ENCODE measurements at regions not wholly inside any gene's neighbourhood (a gene's known extent, or its start where the extent isn't known, plus 50 kb on each side); places are given as distances from the start of the nearest gene placed in this dataset.
"Not testable (repeated sequence)": the region's sequence is repeated elsewhere in the genome, so short reads cannot be mapped to it uniquely, and the experiment has no call there.

DNA sequence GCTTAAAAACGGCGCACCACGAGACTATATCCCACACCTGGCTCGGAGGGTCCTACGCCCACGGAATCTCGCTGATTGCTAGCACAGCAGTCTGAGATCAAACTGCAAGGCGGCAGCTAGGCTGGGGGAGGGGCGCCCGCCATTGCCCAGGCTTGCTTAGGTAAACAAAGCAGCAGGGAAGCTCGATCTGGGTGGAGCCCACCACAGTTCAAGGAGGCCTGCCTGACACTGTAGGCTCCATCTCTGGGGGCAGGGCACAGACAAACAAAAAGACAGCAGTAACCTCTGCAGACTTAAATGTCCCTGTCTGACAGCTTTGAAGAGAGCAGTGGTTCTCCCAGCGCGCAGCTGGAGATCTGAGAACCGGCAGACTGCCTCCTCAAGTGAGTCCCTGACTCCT, 675.7 kb downstream of the SLITRK6 start:
- not testable (repeated sequence) for FAIRE-seq; DNase-seq (ENCODE audit: low spot score)

DNA sequence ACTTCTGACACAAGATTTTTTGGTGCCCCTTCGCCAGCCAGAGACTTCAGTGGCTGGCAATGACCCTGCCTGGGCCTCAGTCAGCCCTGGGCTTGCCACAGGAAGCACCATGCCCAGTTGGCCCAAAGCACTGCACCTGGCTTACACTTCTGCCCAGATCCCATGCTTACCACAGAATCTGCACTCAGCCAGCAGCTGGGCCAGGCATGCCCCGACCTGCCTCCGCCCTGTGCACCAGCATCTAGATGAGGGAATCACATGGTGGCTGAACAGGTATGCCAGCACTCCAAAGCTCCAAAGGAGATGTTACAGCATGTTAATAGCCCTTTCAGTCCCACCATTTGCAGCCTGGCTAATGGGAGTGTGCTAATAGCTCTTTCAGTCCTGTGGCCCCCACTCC, 690.9 kb downstream of the SLITRK6 start:
- FAIRE-seq (no peak), DNase-seq (ENCODE audit: low spot score) (peak; percentile 2)

DNA sequence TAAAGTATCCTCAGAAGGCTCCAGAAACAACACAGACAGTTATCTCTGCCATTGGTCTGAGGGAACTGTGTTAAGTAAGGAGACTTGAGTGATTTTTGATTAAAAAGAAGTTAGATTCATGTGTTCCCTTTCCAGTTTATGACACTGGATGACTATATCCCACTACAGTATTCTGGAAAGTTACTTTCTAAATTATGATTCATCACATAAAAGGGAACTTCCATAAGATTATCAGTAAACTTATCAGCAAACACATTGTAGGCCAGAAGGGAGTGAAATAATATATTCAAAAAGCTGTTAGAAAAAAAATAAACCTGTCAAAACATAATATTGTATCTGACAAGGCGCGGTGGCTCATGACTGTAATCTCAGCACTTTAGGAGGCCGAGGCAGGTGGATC, 700.0 kb downstream of the SLITRK6 start:
- FAIRE-seq (no peak), DNase-seq (ENCODE audit: low spot score) (no peak)

DNA sequence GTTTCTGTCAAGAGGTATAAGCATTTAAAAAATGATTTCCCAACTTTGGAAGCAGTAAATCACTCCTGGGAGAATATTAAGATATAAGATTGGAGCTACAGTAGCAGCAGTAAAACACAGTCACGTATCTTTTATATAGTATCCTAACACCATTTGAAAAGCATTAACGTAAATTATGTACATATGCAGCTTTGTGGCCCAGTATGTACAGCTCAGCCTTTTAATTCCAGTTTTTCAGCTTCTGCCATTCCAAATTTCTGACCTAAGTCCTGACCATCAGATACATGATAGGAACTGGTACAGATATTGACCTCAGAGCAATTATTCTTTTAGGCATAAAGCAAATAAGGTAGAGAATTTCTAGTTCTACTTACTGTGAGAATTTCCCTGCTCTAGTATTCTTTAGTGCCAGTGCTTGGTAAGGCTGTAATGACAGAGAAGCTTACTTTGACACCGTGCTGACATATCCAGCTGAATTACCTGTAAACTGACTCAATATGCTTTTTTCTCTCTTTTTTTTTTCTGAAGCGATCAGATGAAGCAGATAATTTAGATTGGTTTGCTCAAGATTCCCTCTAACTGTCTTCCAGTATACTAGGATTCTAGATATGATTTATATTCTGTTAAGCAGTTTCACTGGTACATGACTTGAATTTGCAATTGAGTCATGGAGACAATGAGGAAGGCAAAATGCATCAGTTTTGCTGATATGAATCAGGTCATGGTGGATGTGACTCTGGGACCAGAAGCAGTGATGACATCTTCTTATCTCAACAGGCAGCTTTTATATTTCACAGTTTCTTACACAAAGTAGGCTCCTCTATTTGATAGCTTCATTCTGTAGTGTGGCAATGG, 703.6 kb downstream of the SLITRK6 start:
- DNase-seq (ENCODE audit: low spot score) (no peak), FAIRE-seq (no peak)

DNA sequence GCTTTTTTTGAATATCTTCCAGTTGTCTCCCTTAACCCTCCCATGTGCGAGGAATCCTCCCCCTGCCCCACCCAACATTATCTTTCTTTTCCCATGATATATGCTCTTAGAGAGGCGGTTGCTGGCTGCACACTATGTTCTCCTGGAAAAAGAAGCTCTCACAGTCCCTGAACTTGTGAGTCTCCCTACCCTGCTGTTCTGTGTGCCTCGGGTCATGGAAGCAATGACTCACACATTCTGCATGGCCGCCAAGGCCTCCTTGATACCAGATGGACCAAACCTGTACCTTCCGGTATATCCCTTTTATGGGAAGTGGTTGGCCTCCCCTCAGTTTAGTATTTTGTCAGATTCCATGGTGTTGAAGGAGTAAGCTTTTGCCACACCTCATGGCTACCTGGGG, 705.4 kb downstream of the SLITRK6 start:
- no peak for DNase-seq (ENCODE audit: low spot score)
- FAIRE-seq = no peak

DNA sequence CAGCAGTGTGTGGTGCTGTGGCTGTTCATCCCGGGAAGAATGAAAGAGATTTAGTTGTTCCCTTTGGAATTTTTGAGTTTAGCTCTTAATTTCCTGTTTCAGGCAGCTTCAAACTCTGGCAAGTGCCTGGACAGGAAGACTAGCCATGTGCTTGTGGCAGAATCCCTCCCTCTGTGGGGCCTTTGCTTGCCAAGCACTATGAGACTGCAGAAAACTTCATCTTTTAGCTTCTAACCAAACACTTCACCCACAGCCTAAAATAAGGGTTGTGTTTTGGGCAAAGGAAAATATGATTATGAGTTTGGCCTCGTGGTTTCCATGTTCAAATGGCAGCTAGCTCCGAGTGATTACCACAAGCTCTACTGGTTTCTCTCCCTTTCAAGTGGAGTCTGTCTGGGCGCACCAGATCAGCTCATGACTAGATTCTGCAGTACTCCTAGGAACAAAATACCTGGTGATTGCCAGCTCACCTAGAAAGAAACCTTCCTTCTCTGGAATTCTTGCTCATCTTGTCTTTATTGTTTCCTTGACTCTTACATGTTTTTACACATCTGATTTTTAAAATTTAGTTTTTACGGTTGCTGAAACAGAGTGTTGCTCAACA, 707.5 kb downstream of the SLITRK6 start:
- DNase-seq (ENCODE audit: low spot score) (no peak), FAIRE-seq (no peak)

DNA sequence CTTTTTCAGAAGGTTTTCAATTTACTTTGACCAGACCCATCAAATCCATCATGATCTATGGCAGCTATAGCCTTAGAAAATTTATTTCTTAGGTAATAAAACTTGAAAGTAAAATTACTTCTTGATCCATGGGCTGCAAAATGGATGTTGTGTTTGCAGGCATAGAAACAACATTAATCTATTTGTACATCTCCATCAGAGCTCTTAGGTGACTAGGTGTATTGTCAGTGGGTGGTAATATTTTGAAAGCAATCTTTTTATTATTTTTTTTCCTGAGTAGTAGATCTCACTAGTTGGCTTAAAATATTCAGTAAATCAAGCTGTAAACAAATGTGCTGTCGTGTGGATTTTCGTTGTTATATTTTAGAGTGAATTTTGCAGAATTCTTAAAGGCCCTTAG, 710.0 kb downstream of the SLITRK6 start:
- DNase-seq (ENCODE audit: low spot score) = no peak
- FAIRE-seq = no peak

DNA sequence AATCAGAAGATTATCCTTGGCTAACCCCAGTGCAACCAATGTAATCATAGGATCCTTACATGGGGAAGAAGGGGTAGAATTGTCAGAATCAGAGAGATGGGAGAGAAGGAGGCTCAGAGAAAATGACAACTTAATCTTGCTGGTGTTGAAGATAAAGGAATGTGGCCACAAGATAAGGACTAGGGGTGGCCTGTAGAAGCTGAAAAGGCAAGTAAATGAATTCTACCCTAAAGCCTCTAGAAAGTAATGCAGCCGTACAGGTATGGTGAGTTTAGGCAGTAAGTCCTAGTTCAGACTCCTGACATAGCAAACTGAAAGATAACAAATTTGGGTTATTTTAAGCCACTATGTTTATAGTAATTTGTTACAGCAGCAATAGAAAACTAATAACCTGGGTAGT, 718.5 kb downstream of the SLITRK6 start:
- FAIRE-seq = no peak
- DNase-seq (ENCODE audit: low spot score) = no peak

DNA sequence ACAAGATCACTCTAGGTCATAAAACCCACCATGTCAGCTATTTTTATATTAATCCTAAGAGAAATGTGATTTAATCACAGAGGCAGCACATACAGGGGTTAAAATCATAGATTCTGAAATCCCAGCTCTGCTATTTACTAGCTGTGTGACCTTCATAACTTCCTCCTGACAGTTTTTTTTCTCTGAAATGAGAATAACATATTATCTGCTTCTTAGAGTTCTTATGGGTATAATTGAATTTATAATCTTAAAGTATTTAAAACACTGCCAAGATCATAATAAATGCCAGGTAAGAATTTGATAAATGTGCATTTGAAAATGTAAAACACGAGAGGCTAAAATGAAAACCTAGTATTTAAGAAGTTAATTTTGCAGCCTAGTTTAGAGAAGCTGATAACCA, 722.9 kb downstream of the SLITRK6 start:
- DNase-seq (ENCODE audit: low spot score) (no peak), FAIRE-seq (no peak)

DNA sequence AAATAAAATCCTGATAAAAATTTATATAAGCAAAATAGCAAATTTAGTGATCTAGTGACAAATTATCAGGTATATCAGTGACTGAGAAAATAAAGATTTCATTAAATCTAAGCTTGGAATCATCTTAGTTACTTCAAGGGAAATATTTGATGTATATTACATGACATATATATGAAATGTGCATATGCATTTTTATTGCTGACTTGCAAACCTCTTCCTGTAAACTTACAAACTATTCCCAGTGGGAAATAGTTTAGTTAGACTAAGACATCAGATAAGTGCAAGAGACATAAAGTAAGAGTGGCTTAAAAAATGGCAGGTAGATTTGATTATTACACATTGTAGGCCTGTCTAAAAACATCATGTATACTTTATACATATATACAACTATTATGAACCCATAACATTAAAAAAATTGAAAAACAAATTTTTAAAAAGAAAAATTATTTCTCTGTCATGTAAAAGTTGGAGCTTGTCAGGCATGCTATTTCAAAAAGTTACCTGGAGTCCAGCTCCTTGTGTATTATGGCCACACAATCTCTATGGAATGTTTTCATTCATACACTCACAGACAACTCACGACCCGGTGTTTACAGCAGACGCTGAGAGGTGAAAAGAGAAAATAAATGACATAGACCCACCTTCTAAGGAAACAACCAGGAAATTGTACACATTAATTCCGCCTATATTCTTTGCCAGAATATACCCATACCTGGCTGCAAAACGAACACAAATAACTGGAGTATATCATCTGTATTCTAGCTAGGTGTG, 724.5 kb downstream of the SLITRK6 start:
- DNase-seq (ENCODE audit: low spot score) = no peak
- no peak for FAIRE-seq

DNA sequence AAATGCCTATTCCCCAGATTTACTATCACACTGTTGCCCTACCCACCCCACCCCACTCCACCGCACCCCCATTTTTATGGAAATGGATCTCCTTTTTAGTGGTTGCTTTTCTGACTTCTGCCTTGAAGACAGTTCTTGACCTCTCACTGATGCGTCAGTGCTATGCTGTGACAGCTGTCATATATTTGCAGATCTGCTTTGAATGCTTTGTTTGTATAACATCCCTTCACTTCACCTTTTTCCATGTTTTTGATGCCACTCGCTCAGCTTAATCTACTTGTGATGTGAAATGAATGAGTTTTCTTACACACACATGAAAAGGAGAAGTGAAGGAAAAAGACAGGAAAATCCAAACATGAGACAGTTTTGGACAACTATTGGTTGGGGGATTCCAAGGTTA, 731.0 kb downstream of the SLITRK6 start:
- no peak for FAIRE-seq
- no peak for DNase-seq (ENCODE audit: low spot score)

DNA sequence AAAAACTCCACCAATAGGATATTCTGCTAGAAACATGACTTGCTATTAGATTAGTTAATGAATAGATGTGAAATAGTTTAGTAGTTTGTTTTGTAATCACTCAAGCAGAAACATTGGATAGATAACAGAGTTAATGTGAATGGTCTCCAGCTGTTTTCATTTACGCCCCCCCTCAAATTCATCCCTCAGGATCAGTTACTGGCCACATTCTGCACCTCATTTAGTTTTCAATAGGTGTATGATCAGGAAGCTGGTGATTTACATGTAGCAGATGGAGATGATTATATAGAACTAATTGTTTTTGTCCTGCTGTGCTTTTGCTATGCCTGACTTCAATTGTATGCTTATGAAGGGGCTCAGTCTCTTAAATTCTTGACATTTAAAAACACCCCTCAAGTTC, 759.0 kb downstream of the SLITRK6 start:
- FAIRE-seq = no peak
- DNase-seq (ENCODE audit: low spot score) = no peak

DNA sequence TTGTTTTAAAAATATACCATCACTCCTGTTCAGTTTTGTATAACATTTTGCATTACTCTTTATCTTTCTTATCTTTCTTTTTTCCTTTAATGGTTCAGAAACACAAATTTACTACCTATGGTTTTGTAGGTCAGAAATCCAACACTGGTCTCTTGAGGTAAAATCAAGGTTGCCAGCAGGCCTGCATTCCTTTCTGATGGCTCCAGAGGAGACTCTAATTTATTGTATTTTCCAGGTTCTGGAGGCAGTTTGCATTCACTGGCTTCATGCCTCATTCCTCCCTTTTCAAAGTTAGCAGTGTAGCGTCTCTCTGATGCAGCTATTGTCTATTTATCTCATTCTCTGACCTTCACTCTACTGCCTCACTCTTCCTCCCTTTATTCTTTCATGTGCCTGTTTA, 767.4 kb downstream of the SLITRK6 start:
- FAIRE-seq (no peak), DNase-seq (ENCODE audit: low spot score) (no peak)

DNA sequence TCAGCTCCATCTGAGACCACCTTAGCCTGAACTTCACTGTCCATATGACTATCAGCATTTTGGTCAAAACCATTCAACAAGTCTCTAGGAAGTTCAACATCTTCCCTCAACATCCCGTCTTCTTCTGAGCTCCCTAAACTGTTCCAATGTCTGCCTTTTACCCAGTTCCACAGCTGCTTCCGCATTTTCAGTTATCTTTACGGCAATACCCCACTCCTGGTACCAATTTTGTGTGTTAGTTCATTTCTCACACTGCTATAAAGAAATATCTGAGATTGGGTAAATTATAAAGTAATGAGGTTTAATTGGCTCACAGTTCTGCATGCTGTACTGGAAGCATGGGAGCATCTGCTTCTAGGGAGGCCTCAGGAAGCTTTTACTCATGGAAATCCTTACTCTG, 771.2 kb downstream of the SLITRK6 start:
- FAIRE-seq (no peak), DNase-seq (ENCODE audit: low spot score) (no peak)

DNA sequence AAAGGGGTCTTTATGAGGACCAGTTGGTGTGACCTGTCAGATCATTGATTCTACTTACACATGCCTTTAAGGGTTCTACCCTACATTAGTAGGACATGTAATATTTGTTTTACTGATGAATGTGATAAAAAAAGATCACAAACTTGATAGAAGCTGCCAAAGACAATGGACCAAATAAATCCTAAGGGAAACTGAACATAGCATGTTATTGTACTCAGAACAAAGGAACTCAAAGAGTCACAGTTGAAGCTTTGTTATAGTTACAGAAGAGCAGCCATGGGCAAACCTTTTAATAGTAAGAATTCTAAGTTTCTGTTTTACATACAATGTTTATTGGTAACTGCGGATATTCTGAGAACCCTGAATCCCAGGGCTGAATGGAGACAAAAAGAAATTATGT, 780.1 kb downstream of the SLITRK6 start:
- FAIRE-seq (no peak), DNase-seq (ENCODE audit: low spot score) (no peak)

DNA sequence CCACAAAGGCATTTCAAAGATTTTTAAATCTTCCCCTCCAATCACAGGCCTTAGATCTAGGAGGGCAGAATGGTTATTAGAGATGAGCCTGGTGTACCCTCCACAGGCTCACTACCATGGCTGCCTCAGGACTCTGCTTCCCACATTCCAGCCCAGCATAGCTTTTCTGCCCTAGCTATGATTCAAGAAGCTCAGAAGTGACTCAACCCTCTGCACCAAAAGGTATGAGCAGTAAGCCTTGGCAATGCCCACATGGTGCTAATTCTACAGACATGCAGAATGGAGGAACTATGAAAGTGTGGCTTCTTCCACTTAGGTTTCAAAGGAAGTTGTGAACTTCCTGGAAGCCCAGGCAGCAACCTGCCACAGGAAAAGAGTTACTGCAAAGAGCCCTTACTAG, 786.2 kb downstream of the SLITRK6 start:
- DNase-seq (ENCODE audit: low spot score) = no peak
- no peak for FAIRE-seq

DNA sequence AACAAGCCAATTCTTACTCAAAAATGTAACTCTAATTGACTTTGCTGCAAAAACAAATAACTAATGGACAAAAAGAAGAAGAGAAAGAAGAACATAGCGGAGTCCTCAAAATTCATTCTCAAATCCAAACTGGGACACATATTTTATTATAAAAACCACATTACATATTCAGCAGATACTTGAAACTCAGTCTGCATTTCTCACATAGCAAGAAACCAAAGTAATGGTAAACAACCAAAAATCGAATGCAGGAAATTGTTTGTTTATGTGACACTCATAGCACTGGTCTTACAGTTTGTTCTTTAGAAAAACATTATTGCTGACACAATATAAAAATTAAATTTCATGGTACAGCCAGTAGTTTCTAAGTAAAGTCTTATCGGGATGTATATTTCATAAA, 789.8 kb downstream of the SLITRK6 start:
- no peak for DNase-seq (ENCODE audit: low spot score)
- FAIRE-seq = no peak

DNA sequence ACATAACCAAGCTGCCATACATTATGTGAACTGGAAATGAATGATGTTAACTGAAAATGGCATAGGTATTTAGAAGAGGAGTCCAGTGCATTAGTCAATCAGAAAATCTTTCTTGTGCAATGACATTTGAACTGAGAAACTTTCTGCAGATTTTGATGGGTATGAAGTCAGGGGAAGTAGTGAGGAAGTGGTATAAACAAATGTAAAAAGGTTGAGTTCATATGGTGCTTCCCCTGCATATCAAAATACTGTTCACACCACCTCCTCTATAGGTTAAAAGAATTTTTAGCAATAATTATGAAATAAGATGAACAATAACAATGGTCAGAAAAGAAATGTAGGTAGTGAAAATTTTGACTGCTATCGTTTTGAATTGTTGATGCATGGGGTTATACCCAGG, 800.0 kb downstream of the SLITRK6 start:
- no peak for FAIRE-seq
- DNase-seq (ENCODE audit: low spot score) = no peak

DNA sequence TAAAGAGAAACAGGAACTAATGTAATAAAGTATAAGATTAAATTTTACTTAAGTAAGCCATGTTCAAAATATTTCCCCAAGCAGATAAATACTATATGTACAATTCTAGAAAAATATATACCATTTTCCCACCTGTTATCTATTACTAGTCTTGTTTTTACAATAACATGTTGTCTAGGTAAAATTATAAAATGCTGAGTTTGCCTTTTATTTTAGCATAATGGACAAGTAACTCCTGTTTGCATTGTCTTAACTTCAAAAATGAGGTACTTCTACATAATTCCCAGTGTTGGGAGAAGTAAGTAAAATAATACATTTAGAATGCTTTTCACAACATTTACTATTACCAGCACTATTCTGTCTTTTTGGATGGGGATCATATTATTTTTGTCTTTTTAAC, 800.5 kb downstream of the SLITRK6 start:
- DNase-seq (ENCODE audit: low spot score) (no peak), FAIRE-seq (no peak)

DNA sequence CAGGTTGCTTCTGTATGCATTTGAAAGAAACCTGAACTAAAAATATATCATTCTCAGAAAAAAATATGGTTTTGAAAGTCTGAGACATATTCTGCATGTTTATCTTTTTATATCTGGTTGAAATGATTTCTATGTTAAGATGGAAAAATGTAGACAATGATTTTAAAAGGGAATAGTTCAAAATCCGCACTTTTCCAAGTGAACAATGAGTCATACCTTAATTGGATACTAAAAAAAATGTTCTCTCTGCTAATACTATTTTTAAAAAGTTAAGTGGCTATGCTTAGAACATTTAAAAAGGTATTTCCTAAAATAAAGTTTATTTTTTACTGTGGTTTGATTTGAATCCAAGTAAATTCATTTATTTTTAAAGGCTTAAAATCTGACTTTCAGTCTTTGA, 801.4 kb downstream of the SLITRK6 start:
- no peak for DNase-seq (ENCODE audit: low spot score)
- no peak for FAIRE-seq

DNA sequence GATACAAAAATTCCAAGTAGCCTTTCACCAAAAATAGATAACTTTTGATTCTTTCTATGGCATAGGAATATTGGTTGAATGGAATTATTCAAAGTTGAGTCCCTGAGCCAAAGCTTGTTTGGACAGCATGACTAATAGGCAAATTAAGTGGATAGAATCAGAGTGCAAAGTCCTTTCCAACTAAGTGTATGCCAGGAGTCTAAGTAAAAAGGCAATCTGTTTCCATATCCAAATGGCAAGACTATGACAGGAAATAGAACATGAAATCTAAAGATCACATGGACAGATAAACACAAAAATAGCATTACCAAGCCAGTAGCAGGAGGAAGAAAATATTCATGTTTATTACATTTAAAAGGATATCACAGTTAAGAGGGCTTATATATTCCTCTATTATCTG, 804.6 kb downstream of the SLITRK6 start:
- FAIRE-seq (no peak), DNase-seq (ENCODE audit: low spot score) (no peak)

DNA sequence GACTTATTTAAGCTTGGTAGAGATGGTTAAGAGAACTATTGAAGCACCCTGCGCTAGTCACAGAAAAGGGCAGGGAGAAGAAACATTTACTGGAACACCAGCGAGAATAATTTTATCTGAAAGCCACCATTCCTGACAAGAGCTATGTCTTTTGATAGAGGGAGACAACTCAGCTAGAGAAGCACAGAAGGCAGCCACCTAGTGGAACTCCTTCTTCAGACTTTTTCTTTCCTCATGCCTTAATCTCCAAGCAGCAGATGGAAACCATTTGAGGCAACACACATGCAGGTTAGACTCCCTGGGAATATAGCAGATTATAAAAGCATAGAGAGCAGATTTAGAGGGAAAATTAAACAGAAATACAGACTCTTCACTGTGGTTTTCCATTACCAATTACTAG, 813.4 kb downstream of the SLITRK6 start:
- FAIRE-seq = no peak
- no peak for DNase-seq (ENCODE audit: low spot score)

DNA sequence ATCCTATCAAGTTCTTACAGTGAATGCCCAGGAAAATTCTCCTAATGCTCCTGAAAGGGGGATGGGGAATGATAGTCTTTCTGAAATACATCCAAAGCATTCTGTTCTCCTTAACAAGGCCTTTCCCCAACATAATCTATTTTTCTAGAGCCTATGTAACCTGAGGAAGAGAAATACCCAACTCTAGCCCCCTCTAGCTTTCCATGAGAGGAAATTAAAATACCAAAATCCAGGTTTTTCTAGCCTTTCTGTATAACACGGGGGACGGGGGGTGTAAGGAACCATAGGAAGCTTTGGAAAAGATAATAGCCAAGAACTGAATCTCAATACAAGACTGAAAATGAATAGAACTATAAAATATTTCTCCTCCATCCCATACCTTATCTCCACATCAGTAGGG, 815.9 kb downstream of the SLITRK6 start:
- FAIRE-seq = no peak
- no peak for DNase-seq (ENCODE audit: low spot score)
